ENCODE measurements at regions not wholly inside any gene's neighbourhood (a gene's known extent, or its start where the extent isn't known, plus 50 kb on each side); places are given as distances from the start of the nearest gene placed in this dataset.

DNA sequence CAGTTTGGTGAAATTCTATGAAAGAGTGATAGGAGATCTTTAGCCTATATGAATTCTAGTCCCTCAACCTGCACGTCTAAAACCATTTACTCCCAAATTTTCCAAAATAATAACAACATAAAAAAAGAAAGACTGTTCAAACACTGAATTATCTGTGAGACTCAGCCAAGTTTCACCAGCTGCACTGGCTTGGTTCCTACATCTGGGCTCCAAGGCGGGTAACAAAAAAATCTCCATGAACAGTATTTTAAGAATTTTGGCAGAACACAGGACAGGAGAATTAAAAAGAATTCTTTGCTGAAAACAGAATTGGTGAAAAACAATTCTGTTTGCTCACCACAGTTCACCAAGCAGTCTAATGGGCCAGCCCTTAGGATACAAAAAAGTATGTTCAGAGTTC is 536.8 kb upstream of the ATP2B1 start:
- intact Hi-C loops (cut with DNase I): no loop called here
- 23 to 31% (median 28%) methylated on average over 2 of the region's 2 CpGs for WGBS, 3 donors
- H3K36me3 ChIP-seq (ENCODE audit: insufficient read depth in 1 of 2, low read depth in 1 of 2): no peaks in the 10 kb centered on the region
- no peaks in the 10 kb centered on the region for H3K9me3 ChIP-seq
- H3K27me3 ChIP-seq (ENCODE audit: insufficient read depth in 3 of 3, low read length in 2 of 3): no peaks in the 10 kb centered on the region
- DNase-seq (no peak), ATAC-seq (no peak)
- no peak overlapping the region for H3K4me3 ChIP-seq
- peaks cover 5% of the 10 kb centered on the region for H3K4me1 ChIP-seq
- no peak for TF ChIP-seq CTCF (IDR thresholded peaks at IDR 0.05)
- no peak overlapping the region for H3K27ac ChIP-seq

GRCh38 chr12:90244232-90244631 is 535.6 kb upstream of the ATP2B1 start:
- 95% methylated on average over 3 of the region's 3 CpGs for WGBS, 3 donors
- no peak for TF ChIP-seq CTCF (IDR thresholded peaks at IDR 0.05)
- no peak for ATAC-seq

GRCh38 chr12:90243211-90243610 is 534.6 kb upstream of the ATP2B1 start:
- no peak for DNase-seq

More at GRCh38 chr12:90244232-90244631, 535.6 kb upstream of the ATP2B1 start:
- no peak for DNase-seq
- no peaks in the 10 kb centered on the region for H3K36me3 ChIP-seq (ENCODE audit: insufficient read depth in 1 of 2, low read depth in 1 of 2)
- H3K4me1 ChIP-seq: no peaks in the 10 kb centered on the region
- intact Hi-C loops (cut with DNase I): no loop called here
- no peaks in the 10 kb centered on the region for H3K27me3 ChIP-seq (ENCODE audit: insufficient read depth in 3 of 3, low read length in 2 of 3)
- H3K9me3 ChIP-seq: no peaks in the 10 kb centered on the region
- no peak overlapping the region for H3K27ac ChIP-seq
- no peak overlapping the region for H3K4me3 ChIP-seq

DNA sequence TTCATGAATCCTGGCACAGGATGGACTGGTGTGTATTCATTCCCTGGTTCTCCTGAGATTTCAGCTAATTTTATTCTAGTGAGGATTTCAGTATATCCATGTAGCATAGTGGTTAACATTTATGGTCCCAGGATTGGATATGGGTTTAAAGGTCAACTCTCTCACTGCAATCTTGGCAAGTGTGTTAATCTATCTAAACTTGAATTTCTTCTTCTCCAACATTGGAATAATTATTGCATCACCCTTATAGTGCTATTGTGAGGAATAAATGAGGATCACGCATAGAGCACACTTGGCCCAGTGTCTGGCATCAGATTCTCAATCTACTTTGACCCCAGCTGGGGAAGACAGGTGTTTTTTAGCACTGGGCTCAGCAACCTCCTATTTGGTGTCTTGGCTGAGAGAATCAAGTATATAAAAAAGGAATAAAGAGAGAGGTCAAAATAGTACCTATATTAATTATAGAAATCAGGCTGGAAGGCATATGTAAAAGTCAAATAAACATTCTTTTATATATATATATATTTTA is 531.2 kb upstream of the ATP2B1 start:
- ATAC-seq: no peak
- intact Hi-C loops (cut with DNase I): no loop called here
- Histone ChIP-seq H3K9me3 (no peaks in the 10 kb centered on the region), H3K4me3 (no peak overlapping the region), H3K36me3 (ENCODE audit: insufficient read depth in 1 of 2, low read depth in 1 of 2) (no peaks in the 10 kb centered on the region), H3K27ac (no peak overlapping the region), H3K27me3 (ENCODE audit: insufficient read depth in 3 of 3, low read length in 2 of 3) (no peaks in the 10 kb centered on the region), H3K4me1 (no peaks in the 10 kb centered on the region)
- TF ChIP-seq CTCF (IDR thresholded peaks at IDR 0.05): no peak
- no peak for DNase-seq
- WGBS, 3 donors: 39 to 71% (median 51%) methylated on average over 1 of the region's 1 CpG

More at GRCh38 chr12:90243211-90243610, 534.6 kb upstream of the ATP2B1 start:
- Histone ChIP-seq H3K27ac (no peak overlapping the region), H3K4me1 (no peaks in the 10 kb centered on the region), H3K27me3 (ENCODE audit: insufficient read depth in 3 of 3, low read length in 2 of 3) (no peaks in the 10 kb centered on the region), H3K9me3 (no peaks in the 10 kb centered on the region), H3K4me3 (no peak overlapping the region), H3K36me3 (ENCODE audit: insufficient read depth in 1 of 2, low read depth in 1 of 2) (no peaks in the 10 kb centered on the region)
- intact Hi-C loops (cut with DNase I): no loop called here
- TF ChIP-seq CTCF (IDR thresholded peaks at IDR 0.05): no peak
- 69 to 76% (median 73%) methylated on average over 4 of the region's 4 CpGs for WGBS, 3 donors
- no peak for ATAC-seq

DNA sequence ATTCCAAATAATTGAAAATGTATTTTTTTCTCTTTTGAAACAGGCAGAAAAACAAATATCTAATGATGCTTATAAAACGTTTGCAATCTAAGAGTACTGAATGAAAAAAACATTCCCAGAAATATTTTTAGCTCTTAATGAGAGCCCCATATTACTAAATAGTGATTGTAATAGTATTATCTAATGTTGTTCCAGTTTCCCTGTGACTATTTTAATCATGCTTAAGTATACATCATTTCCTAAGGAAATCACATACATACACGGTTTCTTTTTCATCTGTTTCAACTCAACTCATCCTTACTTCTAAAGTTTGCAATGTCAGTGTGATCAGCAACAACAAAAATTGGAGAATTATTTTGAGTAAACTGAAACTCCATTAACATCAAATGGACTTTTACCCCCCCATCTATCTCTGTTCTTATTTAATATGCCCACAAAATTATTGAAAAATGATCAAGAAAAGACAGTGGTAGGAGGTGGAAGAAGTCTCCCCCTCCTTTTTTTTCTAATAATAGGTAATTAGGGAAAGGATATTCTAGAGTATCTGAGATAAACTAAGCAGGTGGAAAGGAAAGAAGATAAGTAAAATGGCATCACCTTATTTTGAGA is 530.1 kb upstream of the ATP2B1 start:
- Histone ChIP-seq H3K4me1 (no peaks in the 10 kb centered on the region), H3K9me3 (no peaks in the 10 kb centered on the region), H3K27me3 (ENCODE audit: insufficient read depth in 3 of 3, low read length in 2 of 3) (no peaks in the 10 kb centered on the region), H3K27ac (no peak overlapping the region), H3K36me3 (ENCODE audit: insufficient read depth in 1 of 2, low read depth in 1 of 2) (no peaks in the 10 kb centered on the region), H3K4me3 (no peak overlapping the region)
- DNase-seq (no peak), ATAC-seq (no peak)
- WGBS, 3 donors: 45 to 63% (median 56%) methylated on average over 2 of the region's 2 CpGs
- intact Hi-C loops (cut with DNase I): no loop called here
- no peak for TF ChIP-seq CTCF (IDR thresholded peaks at IDR 0.05)

All from psoas muscle (tissue), 7 donors.